ENCODE measurements at regions not wholly inside any gene's neighbourhood (a gene's known extent, or its start where the extent isn't known, plus 50 kb on each side); places are given as distances from the start of the nearest gene placed in this dataset.

- Histone ChIP-seq H3K9me3 (ENCODE audit: control insufficient read depth, low read depth, low read length) (no peaks in the 10 kb centered on the region), H3K27me3 (ENCODE audit: control insufficient read depth, insufficient read depth, low read length) (no peaks in the 10 kb centered on the region), H3K4me3 (ENCODE audit: low read length) (no peak overlapping the region), H3K4me1 (ENCODE audit: control insufficient read depth, insufficient read depth, low read length) (no peaks in the 10 kb centered on the region), H3K36me3 (ENCODE audit: control insufficient read depth, insufficient read depth, low read length) (no peaks in the 10 kb centered on the region), H3K27ac (ENCODE audit: low read length) (no peak overlapping the region)
- no peak for DNase-seq
- no CpG with 5 or more reads among the region's 3 CpGs for WGBS (ENCODE audit: insufficient coverage, low lambda C conversion rate)
Measured at GRCh38 chr6:164554226-164554625, 755.2 kb downstream of the C6orf118 start.

- no peak for DNase-seq
- Histone ChIP-seq H3K27me3 (ENCODE audit: control insufficient read depth, insufficient read depth, low read length) (no peaks in the 10 kb centered on the region), H3K9me3 (ENCODE audit: control insufficient read depth, low read depth, low read length) (no peaks in the 10 kb centered on the region), H3K36me3 (ENCODE audit: control insufficient read depth, insufficient read depth, low read length) (no peaks in the 10 kb centered on the region), H3K27ac (ENCODE audit: low read length) (no peak overlapping the region), H3K4me3 (ENCODE audit: low read length) (no peak overlapping the region), H3K4me1 (ENCODE audit: control insufficient read depth, insufficient read depth, low read length) (no peaks in the 10 kb centered on the region)
- WGBS (ENCODE audit: insufficient coverage, low lambda C conversion rate), result no CpG with 5 or more reads among the region's 4 CpGs
Measured at GRCh38 chr6:164551706-164552105, 757.7 kb downstream of the C6orf118 start.

- Histone ChIP-seq H3K27ac (ENCODE audit: low read length) (no peak overlapping the region), H3K27me3 (ENCODE audit: control insufficient read depth, insufficient read depth, low read length) (no peaks in the 10 kb centered on the region), H3K9me3 (ENCODE audit: control insufficient read depth, low read depth, low read length) (no peaks in the 10 kb centered on the region), H3K4me3 (ENCODE audit: low read length) (no peak overlapping the region), H3K36me3 (ENCODE audit: control insufficient read depth, insufficient read depth, low read length) (no peaks in the 10 kb centered on the region), H3K4me1 (ENCODE audit: control insufficient read depth, insufficient read depth, low read length) (no peaks in the 10 kb centered on the region)
- no peak for DNase-seq
- no CpG with 5 or more reads among the region's 3 CpGs for WGBS (ENCODE audit: insufficient coverage, low lambda C conversion rate)
Measured at GRCh38 chr6:164547076-164547475, 762.3 kb downstream of the C6orf118 start.

GRCh38 chr6:164546263-164546662 is 763.1 kb downstream of the C6orf118 start:
- no peak for DNase-seq
- Histone ChIP-seq H3K27ac (ENCODE audit: low read length) (no peak overlapping the region), H3K4me3 (ENCODE audit: low read length) (no peak overlapping the region), H3K36me3 (ENCODE audit: control insufficient read depth, insufficient read depth, low read length) (no peaks in the 10 kb centered on the region), H3K9me3 (ENCODE audit: control insufficient read depth, low read depth, low read length) (no peaks in the 10 kb centered on the region), H3K4me1 (ENCODE audit: control insufficient read depth, insufficient read depth, low read length) (no peaks in the 10 kb centered on the region), H3K27me3 (ENCODE audit: control insufficient read depth, insufficient read depth, low read length) (no peaks in the 10 kb centered on the region)
- 80% methylated on average over 1 of the region's 2 CpGs for WGBS (ENCODE audit: insufficient coverage, low lambda C conversion rate)

- H3K36me3 ChIP-seq (ENCODE audit: control insufficient read depth, insufficient read depth, low read length), result no peaks in the 10 kb centered on the region
- no peaks in the 10 kb centered on the region for H3K27me3 ChIP-seq (ENCODE audit: control insufficient read depth, insufficient read depth, low read length)
Measured at GRCh38 chr6:164534070-164534766, 775.2 kb downstream of the C6orf118 start.

GRCh38 chr6:164533045-164533362 is 776.4 kb downstream of the C6orf118 start:
- Histone ChIP-seq H3K4me3 (ENCODE audit: low read length) (no peak overlapping the region), H3K36me3 (ENCODE audit: control insufficient read depth, insufficient read depth, low read length) (no peaks in the 10 kb centered on the region), H3K4me1 (ENCODE audit: control insufficient read depth, insufficient read depth, low read length) (no peaks in the 10 kb centered on the region), H3K27me3 (ENCODE audit: control insufficient read depth, insufficient read depth, low read length) (no peaks in the 10 kb centered on the region), H3K27ac (ENCODE audit: low read length) (no peak overlapping the region), H3K9me3 (ENCODE audit: control insufficient read depth, low read depth, low read length) (peaks cover 5% of the 10 kb centered on the region)
- no peak for DNase-seq
- WGBS (ENCODE audit: insufficient coverage, low lambda C conversion rate), result 0% methylated on average over 1 of the region's 5 CpGs

More at GRCh38 chr6:164534070-164534766, 775.2 kb downstream of the C6orf118 start:
- WGBS (ENCODE audit: insufficient coverage, low lambda C conversion rate), result 80% methylated on average over 1 of the region's 10 CpGs
- H3K9me3 ChIP-seq (ENCODE audit: control insufficient read depth, low read depth, low read length), result peaks cover 5% of the 10 kb centered on the region
- H3K27ac ChIP-seq (ENCODE audit: low read length), result no peak overlapping the region
- no peak overlapping the region for H3K4me3 ChIP-seq (ENCODE audit: low read length)
- H3K4me1 ChIP-seq (ENCODE audit: control insufficient read depth, insufficient read depth, low read length), result no peaks in the 10 kb centered on the region
- no peak for DNase-seq

GRCh38 chr6:164532198-164533044 is 777.0 kb downstream of the C6orf118 start:
- Histone ChIP-seq H3K9me3 (ENCODE audit: control insufficient read depth, low read depth, low read length) (peaks cover 5% of the 10 kb centered on the region), H3K4me1 (ENCODE audit: control insufficient read depth, insufficient read depth, low read length) (no peaks in the 10 kb centered on the region), H3K36me3 (ENCODE audit: control insufficient read depth, insufficient read depth, low read length) (no peaks in the 10 kb centered on the region), H3K4me3 (ENCODE audit: low read length) (no peak overlapping the region), H3K27me3 (ENCODE audit: control insufficient read depth, insufficient read depth, low read length) (no peaks in the 10 kb centered on the region), H3K27ac (ENCODE audit: low read length) (no peak overlapping the region)
- WGBS (ENCODE audit: insufficient coverage, low lambda C conversion rate), result 13% methylated on average over 3 of the region's 9 CpGs
- DNase-seq, result no peak

- Histone ChIP-seq H3K9me3 (ENCODE audit: control insufficient read depth, low read depth, low read length) (peaks cover 5% of the 10 kb centered on the region), H3K4me3 (ENCODE audit: low read length) (no peak overlapping the region), H3K4me1 (ENCODE audit: control insufficient read depth, insufficient read depth, low read length) (no peaks in the 10 kb centered on the region), H3K27me3 (ENCODE audit: control insufficient read depth, insufficient read depth, low read length) (no peaks in the 10 kb centered on the region), H3K27ac (ENCODE audit: low read length) (no peak overlapping the region), H3K36me3 (ENCODE audit: control insufficient read depth, insufficient read depth, low read length) (no peaks in the 10 kb centered on the region)
- DNase-seq, result no peak
- no CpG with 5 or more reads among the region's 3 CpGs for WGBS (ENCODE audit: insufficient coverage, low lambda C conversion rate)
Measured at GRCh38 chr6:164531736-164532135, 777.7 kb downstream of the C6orf118 start.

GRCh38 chr6:164528539-164528938 is 780.9 kb downstream of the C6orf118 start:
- Histone ChIP-seq H3K27me3 (ENCODE audit: control insufficient read depth, insufficient read depth, low read length) (no peaks in the 10 kb centered on the region), H3K27ac (ENCODE audit: low read length) (no peak overlapping the region), H3K4me3 (ENCODE audit: low read length) (no peak overlapping the region), H3K36me3 (ENCODE audit: control insufficient read depth, insufficient read depth, low read length) (no peaks in the 10 kb centered on the region), H3K9me3 (ENCODE audit: control insufficient read depth, low read depth, low read length) (peaks cover 5% of the 10 kb centered on the region), H3K4me1 (ENCODE audit: control insufficient read depth, insufficient read depth, low read length) (no peaks in the 10 kb centered on the region)
- DNase-seq, result no peak
- WGBS (ENCODE audit: insufficient coverage, low lambda C conversion rate), result no CpG with 5 or more reads among the region's 3 CpGs

- H3K27ac ChIP-seq (ENCODE audit: low read length), result no peak overlapping the region
- no peak for DNase-seq
- WGBS (ENCODE audit: insufficient coverage, low lambda C conversion rate), result no CpG with 5 or more reads among the region's 1 CpG
- H3K27me3 ChIP-seq (ENCODE audit: control insufficient read depth, insufficient read depth, low read length), result no peaks in the 10 kb centered on the region
- no peaks in the 10 kb centered on the region for H3K36me3 ChIP-seq (ENCODE audit: control insufficient read depth, insufficient read depth, low read length)
- no peak overlapping the region for H3K4me3 ChIP-seq (ENCODE audit: low read length)
- H3K9me3 ChIP-seq (ENCODE audit: control insufficient read depth, low read depth, low read length), result no peaks in the 10 kb centered on the region
- no peaks in the 10 kb centered on the region for H3K4me1 ChIP-seq (ENCODE audit: control insufficient read depth, insufficient read depth, low read length)
Measured at GRCh38 chr6:164523087-164523654, 786.2 kb downstream of the C6orf118 start.
